H9 (cell line): ENCODE measurements at regions not wholly inside any gene's neighbourhood (a gene's known extent, or its start where the extent isn't known, plus 50 kb on each side); places are given as distances from the start of the nearest gene placed in this dataset.

Source experiments
- DNase-seq: peaks from one replicate; pipeline ENCODE4 v3.0.0-alpha.2; 2017
- H2AFZ ChIP-seq: one replicate; pipeline ENCODE4 v1.6.1; 2013; ENCODE audit warnings: mild to moderate bottlenecking, low read length, control low read depth, moderate library complexity
- H2AK5ac ChIP-seq: 2 replicates; pipeline ENCODE4 v1.6.1; 2013; ENCODE audit warnings: low read length, control low read depth, mixed read lengths; ENCODE audit not compliant: insufficient read length
- H2BK120ac ChIP-seq: one replicate; pipeline ENCODE4 v1.6.1; 2013; ENCODE audit warnings: low read depth, mild to moderate bottlenecking, low read length, control low read depth, inconsistent platforms; ENCODE audit not compliant: poor library complexity, severe bottlenecking
- H2BK12ac ChIP-seq: 2 replicates; pipeline ENCODE4 v1.6.1; 2013; ENCODE audit warnings: low read length, control low read depth, mixed read lengths, low read depth; ENCODE audit not compliant: insufficient read length
- H2BK15ac ChIP-seq: 2 replicates; pipeline ENCODE4 v1.6.1; 2013; ENCODE audit warnings: low read depth, low read length, control low read depth
- H2BK20ac ChIP-seq: one replicate; pipeline ENCODE4 v1.6.1; 2013; ENCODE audit warnings: low read depth, mild to moderate bottlenecking, low read length, control low read depth, inconsistent platforms; ENCODE audit not compliant: poor library complexity, severe bottlenecking
- H2BK5ac ChIP-seq: 2 replicates; pipeline ENCODE4 v1.6.1; 2013; ENCODE audit warnings: low read length, control low read depth, mixed read lengths; ENCODE audit not compliant: insufficient read length
- H3K14ac ChIP-seq: 2 replicates; pipeline ENCODE4 v1.6.1; 2013; ENCODE audit warnings: low read length, control low read depth; ENCODE audit not compliant: insufficient read depth
- H3K18ac ChIP-seq: 2 replicates; pipeline ENCODE4 v1.6.1; 2013; ENCODE audit warnings: low read depth, mild to moderate bottlenecking, mixed read lengths, low read length, control low read depth; ENCODE audit not compliant: insufficient read length
- H3K23ac ChIP-seq: 2 replicates; pipeline ENCODE4 v1.6.1; 2013; ENCODE audit warnings: low read length, control low read depth, mixed read lengths, low read depth; ENCODE audit not compliant: insufficient read length
- H3K23me2 ChIP-seq: 2 replicates; pipeline ENCODE4 v1.6.1; 2013; ENCODE audit warnings: low read depth, mild to moderate bottlenecking, mixed read lengths, low read length, control low read depth; ENCODE audit not compliant: insufficient read length, poor library complexity, severe bottlenecking
- H3K27ac ChIP-seq: 2 replicates; pipeline ENCODE4 v1.5.1; 2013; ENCODE audit warnings: low read length, control low read depth, mixed read lengths, low read depth; ENCODE audit not compliant: insufficient read length
- H3K27me3 ChIP-seq: 2 replicates; pipeline ENCODE4 v1.6.1; 2013; ENCODE audit warnings: low read length, control low read depth, inconsistent platforms; ENCODE audit not compliant: insufficient read depth
- H3K4ac ChIP-seq: 2 replicates; pipeline ENCODE4 v1.6.1; 2013; ENCODE audit warnings: low read depth, mild to moderate bottlenecking, control low read depth, inconsistent platforms, low read length, moderate library complexity
- H3K4me1 ChIP-seq: 2 replicates; pipeline ENCODE4 v1.6.1; 2013; ENCODE audit warnings: low read length, control low read depth, inconsistent platforms; ENCODE audit not compliant: insufficient read depth
- H3K4me2 ChIP-seq: 2 replicates; pipeline ENCODE4 v1.6.1; 2013; ENCODE audit warnings: low read length, control low read depth, mixed read lengths; ENCODE audit not compliant: insufficient read length, insufficient read depth
- H3K56ac ChIP-seq: 2 replicates; pipeline ENCODE4 v1.6.1; 2013; ENCODE audit warnings: low read depth, mild to moderate bottlenecking, mixed read lengths, low read length, control low read depth; ENCODE audit not compliant: insufficient read length
- H3K79me1 ChIP-seq: 2 replicates; pipeline ENCODE4 v1.6.1; 2013; ENCODE audit warnings: low read depth, mild to moderate bottlenecking, moderate library complexity, low read length, control low read depth, inconsistent platforms; ENCODE audit not compliant: insufficient read depth, poor library complexity, severe bottlenecking
- H3K79me2 ChIP-seq: 2 replicates; pipeline ENCODE4 v1.6.1; 2013; ENCODE audit warnings: low read length, control low read depth, inconsistent platforms; ENCODE audit not compliant: insufficient read depth
- H3K9ac ChIP-seq: 2 replicates; pipeline ENCODE4 v1.6.1; 2013; ENCODE audit warnings: low read length, control low read depth, mixed read lengths; ENCODE audit not compliant: insufficient read length; ENCODE audit errors: extremely low read depth
- H3K9me3 ChIP-seq: one replicate; pipeline ENCODE4 v1.6.1; 2013; ENCODE audit warnings: low read depth, low read length, inconsistent platforms; ENCODE audit not compliant: control insufficient read depth
- H3T11ph ChIP-seq: one replicate; pipeline ENCODE4 v1.6.1; 2013; ENCODE audit warnings: mild to moderate bottlenecking, low read length, control low read depth, inconsistent platforms
- H4K20me1 ChIP-seq: one replicate; pipeline ENCODE4 v1.6.1; 2013; ENCODE audit not compliant: control insufficient read depth, insufficient read length, insufficient read depth
- H4K5ac ChIP-seq: 2 replicates; pipeline ENCODE4 v1.6.1; 2013; ENCODE audit warnings: low read depth, mild to moderate bottlenecking, mixed read lengths, low read length, control low read depth; ENCODE audit not compliant: insufficient read length
- H4K8ac ChIP-seq: replicated peaks from 2 replicates; pipeline ENCODE4 v1.6.1; 2013; ENCODE audit warnings: low read length, control low read depth, mixed read lengths, low read depth; ENCODE audit not compliant: insufficient read length
- H4K91ac ChIP-seq: 2 replicates; pipeline ENCODE4 v1.6.1; 2013; ENCODE audit warnings: low read depth, mild to moderate bottlenecking, moderate library complexity, mixed read lengths, low read length, control low read depth; ENCODE audit not compliant: insufficient read length
- H3K27ac Mint-ChIP-seq, 3 experiments: 2 replicates in 2 of 3; 3 replicates in 1 of 3; pipeline ENCODE4 v1.8.0; 2020 to 2021; ENCODE audit warnings: mixed read lengths in 3 of 3, mild to moderate bottlenecking in 1 of 3, moderate library complexity in 1 of 3
- H3K27me3 Mint-ChIP-seq: 2 replicates; pipeline ENCODE4 v1.8.0; 2021; ENCODE audit warnings: low read depth, mild to moderate bottlenecking, moderate library complexity, mixed read lengths
- H3K36me3 Mint-ChIP-seq, 3 experiments: 2 replicates in 2 of 3; 3 replicates in 1 of 3; pipeline ENCODE4 v1.8.0; 2020 to 2021; ENCODE audit warnings: low read depth in 3 of 3, mixed read lengths in 3 of 3; ENCODE audit not compliant: insufficient read depth in 1 of 3
- H3K4me1 Mint-ChIP-seq, 2 experiments: 2 replicates each; pipeline ENCODE4 v1.8.0; 2020; ENCODE audit warnings: mixed read lengths in 2 of 2
- H3K4me3 Mint-ChIP-seq, 2 experiments: 2 replicates in 1 of 2; 3 replicates in 1 of 2; pipeline ENCODE4 v1.8.0; 2020 to 2021; ENCODE audit warnings: mild to moderate bottlenecking in 2 of 2, mixed read lengths in 2 of 2, moderate library complexity in 1 of 2
- H3K9me3 Mint-ChIP-seq, 2 experiments: 2 replicates in 1 of 2; 3 replicates in 1 of 2; pipeline ENCODE4 v1.8.0; 2020; ENCODE audit warnings: mild to moderate bottlenecking in 2 of 2, mixed read lengths in 2 of 2, moderate library complexity in 1 of 2
- WGBS: extraction: QIAGEN DNeasy Blood & Tissue Kit; methylation state at CpG from one replicate; pipeline ENCODE4 v1.1.7; 2013; ENCODE audit warnings: missing lambda C conversion rate, low lambda C conversion rate, mixed read lengths; ENCODE audit not compliant: insufficient read length; ENCODE audit errors: extremely low coverage; 5-methylcytosine and 5-hydroxymethylcytosine counted together
- TF ChIP-seq, protein P1 (sequence below): fragments of 200-600 bp; sonication (generic); conservative IDR thresholded peaks from 3 replicates; pipeline ENCODE4 v1.8.0; 2021; ENCODE audit warnings: antibody characterized with exemption, mild to moderate bottlenecking

DNA sequence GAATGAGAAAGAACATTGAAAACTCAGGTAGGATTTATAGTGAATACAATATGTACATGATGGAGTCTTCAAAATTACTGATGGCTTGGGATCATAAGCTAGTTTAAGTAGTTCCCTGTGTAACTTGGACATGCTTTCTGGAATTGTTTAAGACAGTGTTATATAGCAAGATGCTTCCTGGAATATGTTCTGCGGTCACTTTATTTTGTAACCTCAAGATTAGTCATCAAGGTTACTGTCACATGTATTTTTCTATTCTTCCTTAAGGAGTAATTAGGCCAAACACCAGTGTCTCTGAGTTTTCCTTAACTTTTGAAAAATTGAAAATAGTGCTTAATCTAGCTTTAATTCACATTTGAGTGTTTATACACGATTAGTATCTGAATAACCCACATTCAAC is 760.3 kb upstream of the ARRDC4 start:
- Histone ChIP-seq H2BK5ac (no peak overlapping the region), H4K91ac (no peak overlapping the region)
- no peak for DNase-seq

More for the DNA sequence above, 760.3 kb upstream of the ARRDC4 start:
- Histone ChIP-seq H3K23ac (no peak overlapping the region), H2BK12ac (no peak overlapping the region), H2BK15ac (no peak overlapping the region), H3K4ac (no peak overlapping the region), H3K23me2 (no peaks in the 10 kb centered on the region), H2AK5ac (no peak overlapping the region), H4K5ac (no peak overlapping the region), H4K8ac (no peak overlapping the region), H2AFZ (no peak overlapping the region), H3K79me2 (no peaks in the 10 kb centered on the region), H3K9ac (no peak overlapping the region), H3K4me2 (no peak overlapping the region), H3K56ac (no peak overlapping the region), H3K27ac (no peak overlapping the region), H3K4me1 (peaks cover 3% of the 10 kb centered on the region; the same call in 1 of the 2 replicates), H3K27me3 (no peaks in the 10 kb centered on the region), H2BK120ac (no peak overlapping the region), H3K9me3 (no peaks in the 10 kb centered on the region), H3K14ac (no peak overlapping the region), H3T11ph (no peak overlapping the region), H2BK20ac (no peak overlapping the region), H3K18ac (no peak overlapping the region), H3K79me1 (no peaks in the 10 kb centered on the region), H4K20me1 (no peaks in the 10 kb centered on the region)
- H3K27me3 Mint-ChIP-seq = no peaks in the 10 kb centered on the region
- no peak overlapping the region for H3K27ac Mint-ChIP-seq
- TF ChIP-seq, protein P1, sequence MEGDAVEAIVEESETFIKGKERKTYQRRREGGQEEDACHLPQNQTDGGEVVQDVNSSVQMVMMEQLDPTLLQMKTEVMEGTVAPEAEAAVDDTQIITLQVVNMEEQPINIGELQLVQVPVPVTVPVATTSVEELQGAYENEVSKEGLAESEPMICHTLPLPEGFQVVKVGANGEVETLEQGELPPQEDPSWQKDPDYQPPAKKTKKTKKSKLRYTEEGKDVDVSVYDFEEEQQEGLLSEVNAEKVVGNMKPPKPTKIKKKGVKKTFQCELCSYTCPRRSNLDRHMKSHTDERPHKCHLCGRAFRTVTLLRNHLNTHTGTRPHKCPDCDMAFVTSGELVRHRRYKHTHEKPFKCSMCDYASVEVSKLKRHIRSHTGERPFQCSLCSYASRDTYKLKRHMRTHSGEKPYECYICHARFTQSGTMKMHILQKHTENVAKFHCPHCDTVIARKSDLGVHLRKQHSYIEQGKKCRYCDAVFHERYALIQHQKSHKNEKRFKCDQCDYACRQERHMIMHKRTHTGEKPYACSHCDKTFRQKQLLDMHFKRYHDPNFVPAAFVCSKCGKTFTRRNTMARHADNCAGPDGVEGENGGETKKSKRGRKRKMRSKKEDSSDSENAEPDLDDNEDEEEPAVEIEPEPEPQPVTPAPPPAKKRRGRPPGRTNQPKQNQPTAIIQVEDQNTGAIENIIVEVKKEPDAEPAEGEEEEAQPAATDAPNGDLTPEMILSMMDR = no peak
- H3K4me3 Mint-ChIP-seq = no peak overlapping the region
- H3K9me3 Mint-ChIP-seq = no peaks in the 10 kb centered on the region
- WGBS = no CpG with 5 or more reads among the region's 2 CpGs
- peaks cover 8 to 14% of the 10 kb centered on the region in 2 experiments for H3K4me1 Mint-ChIP-seq
- no peaks in the 10 kb centered on the region for H3K36me3 Mint-ChIP-seq
